HepG2 (cell line): ENCODE measurements at regions not wholly inside any gene's neighbourhood (a gene's known extent, or its start where the extent isn't known, plus 50 kb on each side); places are given as distances from the start of the nearest gene placed in this dataset.

Experiments used
- EP300 ChIP-seq, 3 experiments: sonication (generic) in 1 of 3; formaldehyde crosslinking in 1 of 3; IDR thresholded peaks; 2 replicates each; pipeline versions ENCODE4 v1.5.1 to v1.6.1; 2011 to 2020; ENCODE audit warnings: low read depth in 2 of 3, low read length in 2 of 3, borderline replicate concordance in 1 of 3, improper control_type of control experiment in 1 of 3, mild to moderate bottlenecking in 1 of 3, missing genetic modification reagents in 1 of 3, moderate library complexity in 1 of 3
- ERF ChIP-seq: IDR thresholded peaks from 2 replicates; pipeline ENCODE4 v1.6.1; 2018; ENCODE audit warnings: missing biosample characterization, missing genetic modification reagents
- GABPA ChIP-seq, 2 experiments: IDR thresholded peaks; 2 replicates each; pipeline ENCODE4 v1.6.1; 2011 to 2016; ENCODE audit warnings: low read depth in 2 of 2, low read length in 1 of 2, missing biosample characterization in 1 of 2, missing genetic modification characterization in 1 of 2
- HOXA9 ChIP-seq: sonication (generic); formaldehyde crosslinking; IDR thresholded peaks from 2 replicates; pipeline ENCODE4 v1.8.1; 2022; ENCODE audit warnings: missing genetic modification reagents, mild to moderate bottlenecking, moderate library complexity, borderline replicate concordance
- POLR2A ChIP-seq, 2 experiments: IDR thresholded peaks; 2 replicates each; pipeline ENCODE4 v1.6.1; 2011; ENCODE audit warnings: low read depth in 2 of 2, low read length in 2 of 2, mild to moderate bottlenecking in 1 of 2, moderate library complexity in 1 of 2; ENCODE audit not compliant: insufficient read depth in 1 of 2
- STAG1 ChIP-seq: sonication (generic); formaldehyde crosslinking; IDR thresholded peaks from 2 replicates; pipeline ENCODE4 v1.4.0; 2020; ENCODE audit warnings: missing genetic modification reagents
- ZNF331 ChIP-seq: sonication (generic); formaldehyde crosslinking; IDR thresholded peaks from 2 replicates; pipeline ENCODE4 v1.4.0; 2020; ENCODE audit warnings: missing genetic modification reagents
- ZNF383 ChIP-seq: sonication (generic); formaldehyde crosslinking; IDR thresholded peaks from 2 replicates; pipeline ENCODE4 v1.4.0; 2020; ENCODE audit warnings: missing genetic modification reagents, mild to moderate bottlenecking, borderline replicate concordance
- TF ChIP-seq, protein P1 (sequence below): sonication (generic); formaldehyde crosslinking; IDR thresholded peaks from 2 replicates; pipeline ENCODE4 v1.4.0; 2020; ENCODE audit warnings: missing genetic modification reagents
- TF ChIP-seq, protein P2 (sequence below): sonication (generic); formaldehyde crosslinking; IDR thresholded peaks from 2 replicates; pipeline ENCODE4 v1.4.0; 2020; ENCODE audit warnings: low read depth, missing genetic modification reagents
- TF ChIP-seq, protein P3 (sequence below): sonication (generic); formaldehyde crosslinking; IDR thresholded peaks from 2 replicates; pipeline ENCODE4 v1.8.1; 2023; ENCODE audit warnings: missing genetic modification reagents, inconsistent platforms, borderline replicate concordance

DNA sequence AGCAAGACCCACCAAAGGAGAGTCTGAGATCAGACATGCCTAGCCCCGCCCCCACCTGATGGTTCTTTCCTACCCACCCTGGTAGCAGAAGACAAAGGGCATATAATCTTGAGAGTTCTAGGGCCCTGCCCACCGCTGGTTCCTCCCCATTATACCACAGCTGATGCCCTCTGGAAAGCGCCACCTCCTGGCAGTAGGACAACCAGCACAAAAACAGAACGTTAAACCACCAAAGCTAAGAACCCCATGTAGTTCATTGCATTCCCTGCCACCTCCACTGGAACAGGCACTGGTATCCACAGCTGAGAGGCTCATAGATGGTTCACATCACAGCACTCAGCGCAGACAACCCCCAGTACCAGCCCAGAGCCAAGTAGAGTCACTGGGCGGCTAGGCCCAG is 81.2 kb upstream of the TRPC7 start:
- TF ChIP-seq, protein P1, sequence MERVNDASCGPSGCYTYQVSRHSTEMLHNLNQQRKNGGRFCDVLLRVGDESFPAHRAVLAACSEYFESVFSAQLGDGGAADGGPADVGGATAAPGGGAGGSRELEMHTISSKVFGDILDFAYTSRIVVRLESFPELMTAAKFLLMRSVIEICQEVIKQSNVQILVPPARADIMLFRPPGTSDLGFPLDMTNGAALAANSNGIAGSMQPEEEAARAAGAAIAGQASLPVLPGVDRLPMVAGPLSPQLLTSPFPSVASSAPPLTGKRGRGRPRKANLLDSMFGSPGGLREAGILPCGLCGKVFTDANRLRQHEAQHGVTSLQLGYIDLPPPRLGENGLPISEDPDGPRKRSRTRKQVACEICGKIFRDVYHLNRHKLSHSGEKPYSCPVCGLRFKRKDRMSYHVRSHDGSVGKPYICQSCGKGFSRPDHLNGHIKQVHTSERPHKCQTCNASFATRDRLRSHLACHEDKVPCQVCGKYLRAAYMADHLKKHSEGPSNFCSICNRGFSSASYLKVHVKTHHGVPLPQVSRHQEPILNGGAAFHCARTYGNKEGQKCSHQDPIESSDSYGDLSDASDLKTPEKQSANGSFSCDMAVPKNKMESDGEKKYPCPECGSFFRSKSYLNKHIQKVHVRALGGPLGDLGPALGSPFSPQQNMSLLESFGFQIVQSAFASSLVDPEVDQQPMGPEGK (CRISPR knock-in tag): no peak
- TF ChIP-seq STAG1 (CRISPR knock-in tag) (no peak), ZNF383 (CRISPR knock-in tag) (no peak), ZNF331 (no peak), GABPA (IDR thresholded peaks at IDR 0.05; ENCODE audit: low read depth, low read length) (no peak), GABPA (CRISPR knock-in tag; IDR thresholded peaks at IDR 0.05; ENCODE audit: low read depth) (no peak), HOXA9 (CRISPR knock-in tag) (no peak), ERF (CRISPR knock-in tag) (no peak), EP300 (IDR thresholded peaks at IDR 0.05; ENCODE audit: low read depth in 2 of 2, low read length in 2 of 2) (no peak), EP300 (CRISPR knock-in tag; IDR thresholded peaks at IDR 0.05; ENCODE audit: borderline replicate concordance) (no peak), POLR2A (IDR thresholded peaks at IDR 0.05; ENCODE audit: insufficient read depth in 1 of 2, low read depth in 2 of 2, low read length in 2 of 2) (no peak)
- TF ChIP-seq, protein P2, sequence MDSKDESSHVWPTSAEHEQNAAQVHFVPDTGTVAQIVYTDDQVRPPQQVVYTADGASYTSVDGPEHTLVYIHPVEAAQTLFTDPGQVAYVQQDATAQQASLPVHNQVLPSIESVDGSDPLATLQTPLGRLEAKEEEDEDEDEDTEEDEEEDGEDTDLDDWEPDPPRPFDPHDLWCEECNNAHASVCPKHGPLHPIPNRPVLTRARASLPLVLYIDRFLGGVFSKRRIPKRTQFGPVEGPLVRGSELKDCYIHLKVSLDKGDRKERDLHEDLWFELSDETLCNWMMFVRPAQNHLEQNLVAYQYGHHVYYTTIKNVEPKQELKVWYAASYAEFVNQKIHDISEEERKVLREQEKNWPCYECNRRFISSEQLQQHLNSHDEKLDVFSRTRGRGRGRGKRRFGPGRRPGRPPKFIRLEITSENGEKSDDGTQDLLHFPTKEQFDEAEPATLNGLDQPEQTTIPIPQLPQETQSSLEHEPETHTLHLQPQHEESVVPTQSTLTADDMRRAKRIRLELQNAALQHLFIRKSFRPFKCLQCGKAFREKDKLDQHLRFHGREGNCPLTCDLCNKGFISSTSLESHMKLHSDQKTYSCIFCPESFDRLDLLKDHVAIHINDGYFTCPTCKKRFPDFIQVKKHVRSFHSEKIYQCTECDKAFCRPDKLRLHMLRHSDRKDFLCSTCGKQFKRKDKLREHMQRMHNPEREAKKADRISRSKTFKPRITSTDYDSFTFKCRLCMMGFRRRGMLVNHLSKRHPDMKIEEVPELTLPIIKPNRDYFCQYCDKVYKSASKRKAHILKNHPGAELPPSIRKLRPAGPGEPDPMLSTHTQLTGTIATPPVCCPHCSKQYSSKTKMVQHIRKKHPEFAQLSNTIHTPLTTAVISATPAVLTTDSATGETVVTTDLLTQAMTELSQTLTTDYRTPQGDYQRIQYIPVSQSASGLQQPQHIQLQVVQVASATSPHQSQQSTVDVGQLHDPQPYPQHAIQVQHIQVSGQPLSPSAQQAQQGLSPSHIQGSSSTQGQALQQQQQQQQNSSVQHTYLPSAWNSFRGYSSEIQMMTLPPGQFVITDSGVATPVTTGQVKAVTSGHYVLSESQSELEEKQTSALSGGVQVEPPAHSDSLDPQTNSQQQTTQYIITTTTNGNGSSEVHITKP (CRISPR knock-in tag): no peak
- TF ChIP-seq, protein P3, sequence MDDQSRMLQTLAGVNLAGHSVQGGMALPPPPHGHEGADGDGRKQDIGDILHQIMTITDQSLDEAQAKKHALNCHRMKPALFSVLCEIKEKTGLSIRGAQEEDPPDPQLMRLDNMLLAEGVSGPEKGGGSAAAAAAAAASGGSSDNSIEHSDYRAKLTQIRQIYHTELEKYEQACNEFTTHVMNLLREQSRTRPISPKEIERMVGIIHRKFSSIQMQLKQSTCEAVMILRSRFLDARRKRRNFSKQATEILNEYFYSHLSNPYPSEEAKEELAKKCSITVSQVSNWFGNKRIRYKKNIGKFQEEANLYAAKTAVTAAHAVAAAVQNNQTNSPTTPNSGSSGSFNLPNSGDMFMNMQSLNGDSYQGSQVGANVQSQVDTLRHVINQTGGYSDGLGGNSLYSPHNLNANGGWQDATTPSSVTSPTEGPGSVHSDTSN (CRISPR knock-in tag): no peak
